ENCODE measurements at regions not wholly inside any gene's neighbourhood (a gene's known extent, or its start where the extent isn't known, plus 50 kb on each side); places are given as distances from the start of the nearest gene placed in this dataset.

GRCh38 chr4:138063581-138063980, 178.6 kb downstream of the SLC7A11 start:
- no peaks in the 10 kb centered on the region for H3K36me3 ChIP-seq (ENCODE audit: control insufficient read depth in 2 of 3, insufficient read depth in 3 of 3, low read length in 3 of 3)
- no peaks in the 10 kb centered on the region for H3K4me1 ChIP-seq (ENCODE audit: control insufficient read depth in 2 of 3, insufficient read depth in 2 of 3, low read depth in 1 of 3, low read length in 3 of 3)
- no peak for FAIRE-seq
- DNase-seq = no peak
- H3K9ac ChIP-seq (ENCODE audit: low read length in 3 of 3) = no peak overlapping the region
- H3K27ac ChIP-seq (ENCODE audit: low read depth in 2 of 2, low read length in 2 of 2) = no peak overlapping the region
- no peaks in the 10 kb centered on the region for H3K9me3 ChIP-seq (ENCODE audit: control insufficient read depth in 2 of 3, insufficient read depth in 1 of 3, low read length in 3 of 3)
- no peaks in the 10 kb centered on the region for H3K27me3 ChIP-seq (ENCODE audit: control insufficient read depth, insufficient read depth, low read length)
- intact Hi-C loops (cut with DNase I) = no loop called here
- no peak for TF ChIP-seq CTCF (IDR thresholded peaks at IDR 0.05; ENCODE audit: borderline replicate concordance, extremely low read depth, insufficient read depth)
- H3K4me3 ChIP-seq (ENCODE audit: low read length in 3 of 3) = no peak overlapping the region

- TF ChIP-seq CTCF (IDR thresholded peaks at IDR 0.05; ENCODE audit: borderline replicate concordance, extremely low read depth, insufficient read depth) = no peak
- intact Hi-C loops (cut with DNase I) = no loop called here
- Histone ChIP-seq H3K27me3 (ENCODE audit: control insufficient read depth, insufficient read depth, low read length) (no peaks in the 10 kb centered on the region), H3K27ac (ENCODE audit: low read depth in 2 of 2, low read length in 2 of 2) (no peak overlapping the region), H3K9ac (ENCODE audit: low read length in 3 of 3) (no peak overlapping the region), H3K4me1 (ENCODE audit: control insufficient read depth in 2 of 3, insufficient read depth in 2 of 3, low read depth in 1 of 3, low read length in 3 of 3) (no peaks in the 10 kb centered on the region), H3K36me3 (ENCODE audit: control insufficient read depth in 2 of 3, insufficient read depth in 3 of 3, low read length in 3 of 3) (no peaks in the 10 kb centered on the region), H3K9me3 (ENCODE audit: control insufficient read depth in 2 of 3, insufficient read depth in 1 of 3, low read length in 3 of 3) (no peaks in the 10 kb centered on the region), H3K4me3 (ENCODE audit: low read length in 3 of 3) (no peak overlapping the region)
- no peak for DNase-seq
- no peak for FAIRE-seq
Observed at GRCh38 chr4:138062929-138063328, 179.2 kb downstream of the SLC7A11 start.

GRCh38 chr4:138056541-138056940, 185.6 kb downstream of the SLC7A11 start:
- intact Hi-C loops (cut with DNase I) = no loop called here
- no peak overlapping the region for H3K4me3 ChIP-seq (ENCODE audit: low read length in 3 of 3)
- no peak overlapping the region for H3K9ac ChIP-seq (ENCODE audit: low read length in 3 of 3)
- H3K27ac ChIP-seq (ENCODE audit: low read depth in 2 of 2, low read length in 2 of 2) = no peak overlapping the region
- H3K36me3 ChIP-seq (ENCODE audit: control insufficient read depth in 2 of 3, insufficient read depth in 3 of 3, low read length in 3 of 3) = no peaks in the 10 kb centered on the region
- no peaks in the 10 kb centered on the region for H3K4me1 ChIP-seq (ENCODE audit: control insufficient read depth in 2 of 3, insufficient read depth in 2 of 3, low read depth in 1 of 3, low read length in 3 of 3)
- H3K9me3 ChIP-seq (ENCODE audit: control insufficient read depth in 2 of 3, insufficient read depth in 1 of 3, low read length in 3 of 3) = no peaks in the 10 kb centered on the region
- FAIRE-seq = no peak
- H3K27me3 ChIP-seq (ENCODE audit: control insufficient read depth, insufficient read depth, low read length) = no peaks in the 10 kb centered on the region
- TF ChIP-seq CTCF (IDR thresholded peaks at IDR 0.05; ENCODE audit: borderline replicate concordance, extremely low read depth, insufficient read depth) = no peak
- DNase-seq = no peak

- H3K4me3 ChIP-seq (ENCODE audit: low read length in 3 of 3) = no peak overlapping the region
- H3K9ac ChIP-seq (ENCODE audit: low read length in 3 of 3) = no peak overlapping the region
- FAIRE-seq (no peak), DNase-seq (no peak)
- H3K4me1 ChIP-seq (ENCODE audit: control insufficient read depth in 2 of 3, insufficient read depth in 2 of 3, low read depth in 1 of 3, low read length in 3 of 3) = no peaks in the 10 kb centered on the region
- H3K36me3 ChIP-seq (ENCODE audit: control insufficient read depth in 2 of 3, insufficient read depth in 3 of 3, low read length in 3 of 3) = no peaks in the 10 kb centered on the region
- H3K27ac ChIP-seq (ENCODE audit: low read depth in 2 of 2, low read length in 2 of 2) = no peak overlapping the region
- no peaks in the 10 kb centered on the region for H3K9me3 ChIP-seq (ENCODE audit: control insufficient read depth in 2 of 3, insufficient read depth in 1 of 3, low read length in 3 of 3)
- no peaks in the 10 kb centered on the region for H3K27me3 ChIP-seq (ENCODE audit: control insufficient read depth, insufficient read depth, low read length)
- no peak for TF ChIP-seq CTCF (IDR thresholded peaks at IDR 0.05; ENCODE audit: borderline replicate concordance, extremely low read depth, insufficient read depth)
- intact Hi-C loops (cut with DNase I) = no loop called here
Observed at GRCh38 chr4:138055890-138056289, 186.3 kb downstream of the SLC7A11 start.

Measured in kidney (tissue), 13 donors.